ENCODE measurements at regions not wholly inside any gene's neighbourhood (a gene's known extent, or its start where the extent isn't known, plus 50 kb on each side); places are given as distances from the start of the nearest gene placed in this dataset.

DNA sequence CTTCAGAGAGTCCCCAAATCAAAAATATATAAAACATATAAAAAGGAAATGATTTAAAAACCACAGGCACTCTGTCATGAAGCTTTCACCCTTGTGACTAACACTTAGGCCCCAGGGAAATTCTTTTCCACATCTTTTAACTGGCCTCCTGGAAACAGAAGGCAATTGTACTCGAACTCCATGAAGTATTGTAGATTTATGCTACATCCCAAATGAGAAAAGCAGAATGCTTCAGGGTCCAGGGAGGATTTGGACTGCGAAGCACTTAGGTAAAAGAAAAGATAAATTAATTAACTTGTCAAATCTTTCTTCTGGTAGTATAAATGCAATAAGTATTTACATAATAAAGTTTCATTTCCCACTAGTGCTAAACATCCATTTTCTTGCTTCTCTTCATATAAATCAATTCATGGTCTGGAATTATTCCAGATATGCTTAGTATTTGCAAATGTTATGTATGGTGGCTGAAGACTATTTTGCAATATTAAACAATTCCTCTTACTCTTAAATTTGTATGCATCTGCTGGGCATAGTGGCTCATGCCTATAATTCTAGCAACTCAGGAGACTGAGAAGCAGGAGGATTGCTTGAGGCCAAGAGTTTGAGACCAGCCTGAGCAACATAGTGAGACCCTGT lies 64.9 kb upstream of the ELL2 start:
- BruUV-seq (replicated peaks): no TSS peak
- TF ChIP-seq, protein P1, sequence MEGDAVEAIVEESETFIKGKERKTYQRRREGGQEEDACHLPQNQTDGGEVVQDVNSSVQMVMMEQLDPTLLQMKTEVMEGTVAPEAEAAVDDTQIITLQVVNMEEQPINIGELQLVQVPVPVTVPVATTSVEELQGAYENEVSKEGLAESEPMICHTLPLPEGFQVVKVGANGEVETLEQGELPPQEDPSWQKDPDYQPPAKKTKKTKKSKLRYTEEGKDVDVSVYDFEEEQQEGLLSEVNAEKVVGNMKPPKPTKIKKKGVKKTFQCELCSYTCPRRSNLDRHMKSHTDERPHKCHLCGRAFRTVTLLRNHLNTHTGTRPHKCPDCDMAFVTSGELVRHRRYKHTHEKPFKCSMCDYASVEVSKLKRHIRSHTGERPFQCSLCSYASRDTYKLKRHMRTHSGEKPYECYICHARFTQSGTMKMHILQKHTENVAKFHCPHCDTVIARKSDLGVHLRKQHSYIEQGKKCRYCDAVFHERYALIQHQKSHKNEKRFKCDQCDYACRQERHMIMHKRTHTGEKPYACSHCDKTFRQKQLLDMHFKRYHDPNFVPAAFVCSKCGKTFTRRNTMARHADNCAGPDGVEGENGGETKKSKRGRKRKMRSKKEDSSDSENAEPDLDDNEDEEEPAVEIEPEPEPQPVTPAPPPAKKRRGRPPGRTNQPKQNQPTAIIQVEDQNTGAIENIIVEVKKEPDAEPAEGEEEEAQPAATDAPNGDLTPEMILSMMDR (conservative IDR thresholded peaks at IDR 0.05): no peak
- TF ChIP-seq EZH2 (IDR thresholded peaks at IDR 0.05; ENCODE audit: low read depth): no peak
- Histone ChIP-seq H3F3A (ENCODE audit: insufficient read depth, low read depth) (no peaks in the 10 kb centered on the region), H3K36me3 (ENCODE audit: low read depth) (no peaks in the 10 kb centered on the region), H3K79me2 (ENCODE audit: low read depth) (no peaks in the 10 kb centered on the region), H3K4me3 (no peak overlapping the region), H3K27me3 (ENCODE audit: insufficient read depth, low read depth) (no peaks in the 10 kb centered on the region), H3K27ac (no peak overlapping the region), H4K20me1 (ENCODE audit: insufficient read depth) (no peaks in the 10 kb centered on the region), H3K4me2 (no peak overlapping the region), H3K9me2 (ENCODE audit: insufficient read depth) (no peaks in the 10 kb centered on the region), H3K9me3 (ENCODE audit: insufficient read depth, low read depth) (no peaks in the 10 kb centered on the region; the same call in 1 of the 2 replicates), H3K4me1 (replicated peaks; ENCODE audit: insufficient read depth) (peaks cover 18% of the 10 kb centered on the region), H2AFZ (no peak overlapping the region)
- intact Hi-C loops (cut with micrococcal nuclease; ENCODE audit: unreplicated experiment): no loop called here
- ChIA-PET CTCF (no interaction called here), POLR2A (ENCODE audit: unreplicated experiment) (no interaction called here)
- DNase-seq: no peak

DNA sequence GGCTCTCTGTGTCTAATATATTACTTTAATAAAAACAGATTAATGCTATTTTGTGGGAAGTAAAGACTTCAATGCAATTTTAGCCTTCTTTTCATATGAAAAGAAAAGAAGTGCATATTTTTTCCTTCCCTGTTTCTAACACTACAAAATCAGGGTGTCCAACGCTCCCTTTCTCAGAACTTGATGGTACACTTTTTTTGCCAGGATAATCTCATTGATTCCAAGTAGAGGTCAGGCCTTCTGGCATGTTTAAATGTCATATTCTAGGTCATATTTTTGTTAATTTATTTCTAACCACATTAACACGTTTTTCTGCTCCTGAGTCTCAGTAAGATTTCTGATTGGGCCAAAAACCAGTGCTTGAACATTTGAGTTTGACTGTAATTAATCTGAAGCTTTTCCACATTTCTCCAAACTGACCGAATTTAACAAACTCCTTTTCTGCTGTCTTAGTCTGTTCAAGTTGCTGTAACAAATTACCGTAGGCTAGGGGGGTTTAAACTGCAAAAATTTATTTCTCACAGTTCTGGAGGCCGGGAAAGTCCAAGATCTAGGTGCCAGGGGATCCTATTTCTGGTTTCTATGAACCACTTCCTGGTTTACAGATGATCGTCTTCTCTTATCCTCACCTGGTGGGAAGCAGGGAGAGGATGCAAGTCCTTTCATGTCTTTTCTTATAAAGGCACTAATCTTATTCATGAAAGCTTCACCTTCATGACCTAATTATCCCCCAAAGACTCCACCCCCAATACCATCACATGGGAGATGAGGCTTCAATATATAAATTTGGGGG lies 63.2 kb upstream of the ELL2 start:
- H3K9me3 ChIP-seq (ENCODE audit: insufficient read depth, low read depth): no peaks in the 10 kb centered on the region
- ChIA-PET POLR2A (ENCODE audit: unreplicated experiment) (no interaction called here), CTCF (no interaction called here)
- no peak for DNase-seq
- H3K4me1 ChIP-seq (replicated peaks; ENCODE audit: insufficient read depth): peaks cover 18% of the 10 kb centered on the region
- H3K79me2 ChIP-seq (ENCODE audit: low read depth): no peaks in the 10 kb centered on the region
- no peaks in the 10 kb centered on the region for H3F3A ChIP-seq (ENCODE audit: insufficient read depth, low read depth)
- intact Hi-C loops (cut with micrococcal nuclease; ENCODE audit: unreplicated experiment): no loop called here
- TF ChIP-seq, protein P1 (conservative IDR thresholded peaks at IDR 0.05): no peak
- no peak for TF ChIP-seq EZH2 (IDR thresholded peaks at IDR 0.05; ENCODE audit: low read depth)
- no TSS peak for BruUV-seq (replicated peaks)
- no peaks in the 10 kb centered on the region for H4K20me1 ChIP-seq (ENCODE audit: insufficient read depth)
- no peaks in the 10 kb centered on the region for H3K36me3 ChIP-seq (ENCODE audit: low read depth)
- no peak overlapping the region for H2AFZ ChIP-seq
- H3K27ac ChIP-seq: no peak overlapping the region
- H3K4me3 ChIP-seq: no peak overlapping the region
- no peaks in the 10 kb centered on the region for H3K27me3 ChIP-seq (ENCODE audit: insufficient read depth, low read depth)
- no peaks in the 10 kb centered on the region for H3K9me2 ChIP-seq (ENCODE audit: insufficient read depth)
- H3K4me2 ChIP-seq: no peak overlapping the region

DNA sequence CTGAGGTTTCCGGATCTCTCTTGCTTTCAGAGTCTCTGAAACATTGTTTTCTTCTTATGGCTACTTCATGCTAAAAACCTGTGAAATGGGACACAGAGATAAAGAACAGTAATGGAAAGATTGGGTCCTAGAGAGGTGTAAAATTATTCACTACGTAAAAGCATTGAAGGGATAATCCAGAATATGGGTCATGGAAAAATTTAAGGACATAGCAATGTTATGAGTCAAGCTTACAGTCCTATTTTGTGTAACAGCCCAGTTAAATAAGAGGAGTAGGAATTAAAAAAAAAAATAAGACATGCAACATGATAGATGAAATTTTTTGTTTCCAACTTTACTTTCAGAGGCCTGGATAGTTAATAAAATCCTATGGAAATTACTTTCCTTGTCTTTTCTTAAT lies 61.9 kb upstream of the ELL2 start:
- no peak for TF ChIP-seq EZH2 (IDR thresholded peaks at IDR 0.05; ENCODE audit: low read depth)
- TF ChIP-seq, protein P1 (conservative IDR thresholded peaks at IDR 0.05): no peak
- Histone ChIP-seq H3K4me3 (no peak overlapping the region), H3K4me1 (replicated peaks; ENCODE audit: insufficient read depth) (peaks cover 18% of the 10 kb centered on the region), H3K27ac (no peak overlapping the region), H3K4me2 (no peak overlapping the region), H4K20me1 (ENCODE audit: insufficient read depth) (no peaks in the 10 kb centered on the region), H3K36me3 (ENCODE audit: low read depth) (no peaks in the 10 kb centered on the region), H3F3A (ENCODE audit: insufficient read depth, low read depth) (no peaks in the 10 kb centered on the region), H3K9me2 (ENCODE audit: insufficient read depth) (no peaks in the 10 kb centered on the region), H3K9me3 (ENCODE audit: insufficient read depth, low read depth) (no peaks in the 10 kb centered on the region), H3K27me3 (ENCODE audit: insufficient read depth, low read depth) (no peaks in the 10 kb centered on the region), H3K79me2 (ENCODE audit: low read depth) (no peaks in the 10 kb centered on the region), H2AFZ (no peak overlapping the region)
- BruUV-seq (replicated peaks): no TSS peak
- ChIA-PET POLR2A (ENCODE audit: unreplicated experiment) (no interaction called here), CTCF (no interaction called here)
- intact Hi-C loops (cut with micrococcal nuclease; ENCODE audit: unreplicated experiment): no loop called here
- DNase-seq: no peak
